ENCODE measurements at regions not wholly inside any gene's neighbourhood (a gene's known extent, or its start where the extent isn't known, plus 50 kb on each side); places are given as distances from the start of the nearest gene placed in this dataset.

- no peak overlapping the region for H2AFZ ChIP-seq (ENCODE audit: low read depth, low read length)
- intact Hi-C loops (cut with micrococcal nuclease) = no loop called here
- FAIRE-seq = no peak
- TF ChIP-seq CBX8 (IDR thresholded peaks at IDR 0.05; ENCODE audit: borderline replicate concordance, extremely low read depth, low read depth, low read length, poor library complexity, severe bottlenecking) (no peak), HSF4 (CRISPR knock-in tag; IDR thresholded peaks at IDR 0.05; ENCODE audit: borderline replicate concordance) (no peak), SPI1 (IDR thresholded peaks at IDR 0.05; ENCODE audit: borderline replicate concordance, low read depth, low read length) (no peak), BCLAF1 (IDR thresholded peaks at IDR 0.05; ENCODE audit: borderline replicate concordance in 1 of 2, control insufficient read depth in 1 of 2, low read depth in 2 of 2, low read length in 1 of 2) (no peak), MIER1 (IDR thresholded peaks at IDR 0.05; ENCODE audit: low read depth) (no peak), CEBPB (tag; IDR thresholded peaks at IDR 0.05) (no peak), KHSRP (IDR thresholded peaks at IDR 0.05) (no peak)
- TF ChIP-seq, protein P1, sequence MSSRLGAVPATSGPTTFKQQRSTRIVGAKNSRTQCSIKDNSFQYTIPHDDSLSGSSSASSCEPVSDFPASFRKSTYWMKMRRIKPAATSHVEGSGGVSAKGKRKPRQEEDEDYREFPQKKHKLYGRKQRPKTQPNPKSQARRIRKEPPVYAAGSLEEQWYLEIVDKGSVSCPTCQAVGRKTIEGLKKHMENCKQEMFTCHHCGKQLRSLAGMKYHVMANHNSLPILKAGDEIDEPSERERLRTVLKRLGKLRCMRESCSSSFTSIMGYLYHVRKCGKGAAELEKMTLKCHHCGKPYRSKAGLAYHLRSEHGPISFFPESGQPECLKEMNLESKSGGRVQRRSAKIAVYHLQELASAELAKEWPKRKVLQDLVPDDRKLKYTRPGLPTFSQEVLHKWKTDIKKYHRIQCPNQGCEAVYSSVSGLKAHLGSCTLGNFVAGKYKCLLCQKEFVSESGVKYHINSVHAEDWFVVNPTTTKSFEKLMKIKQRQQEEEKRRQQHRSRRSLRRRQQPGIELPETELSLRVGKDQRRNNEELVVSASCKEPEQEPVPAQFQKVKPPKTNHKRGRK (tag; IDR thresholded peaks at IDR 0.05) = no peak
- TF ChIP-seq, protein P2, sequence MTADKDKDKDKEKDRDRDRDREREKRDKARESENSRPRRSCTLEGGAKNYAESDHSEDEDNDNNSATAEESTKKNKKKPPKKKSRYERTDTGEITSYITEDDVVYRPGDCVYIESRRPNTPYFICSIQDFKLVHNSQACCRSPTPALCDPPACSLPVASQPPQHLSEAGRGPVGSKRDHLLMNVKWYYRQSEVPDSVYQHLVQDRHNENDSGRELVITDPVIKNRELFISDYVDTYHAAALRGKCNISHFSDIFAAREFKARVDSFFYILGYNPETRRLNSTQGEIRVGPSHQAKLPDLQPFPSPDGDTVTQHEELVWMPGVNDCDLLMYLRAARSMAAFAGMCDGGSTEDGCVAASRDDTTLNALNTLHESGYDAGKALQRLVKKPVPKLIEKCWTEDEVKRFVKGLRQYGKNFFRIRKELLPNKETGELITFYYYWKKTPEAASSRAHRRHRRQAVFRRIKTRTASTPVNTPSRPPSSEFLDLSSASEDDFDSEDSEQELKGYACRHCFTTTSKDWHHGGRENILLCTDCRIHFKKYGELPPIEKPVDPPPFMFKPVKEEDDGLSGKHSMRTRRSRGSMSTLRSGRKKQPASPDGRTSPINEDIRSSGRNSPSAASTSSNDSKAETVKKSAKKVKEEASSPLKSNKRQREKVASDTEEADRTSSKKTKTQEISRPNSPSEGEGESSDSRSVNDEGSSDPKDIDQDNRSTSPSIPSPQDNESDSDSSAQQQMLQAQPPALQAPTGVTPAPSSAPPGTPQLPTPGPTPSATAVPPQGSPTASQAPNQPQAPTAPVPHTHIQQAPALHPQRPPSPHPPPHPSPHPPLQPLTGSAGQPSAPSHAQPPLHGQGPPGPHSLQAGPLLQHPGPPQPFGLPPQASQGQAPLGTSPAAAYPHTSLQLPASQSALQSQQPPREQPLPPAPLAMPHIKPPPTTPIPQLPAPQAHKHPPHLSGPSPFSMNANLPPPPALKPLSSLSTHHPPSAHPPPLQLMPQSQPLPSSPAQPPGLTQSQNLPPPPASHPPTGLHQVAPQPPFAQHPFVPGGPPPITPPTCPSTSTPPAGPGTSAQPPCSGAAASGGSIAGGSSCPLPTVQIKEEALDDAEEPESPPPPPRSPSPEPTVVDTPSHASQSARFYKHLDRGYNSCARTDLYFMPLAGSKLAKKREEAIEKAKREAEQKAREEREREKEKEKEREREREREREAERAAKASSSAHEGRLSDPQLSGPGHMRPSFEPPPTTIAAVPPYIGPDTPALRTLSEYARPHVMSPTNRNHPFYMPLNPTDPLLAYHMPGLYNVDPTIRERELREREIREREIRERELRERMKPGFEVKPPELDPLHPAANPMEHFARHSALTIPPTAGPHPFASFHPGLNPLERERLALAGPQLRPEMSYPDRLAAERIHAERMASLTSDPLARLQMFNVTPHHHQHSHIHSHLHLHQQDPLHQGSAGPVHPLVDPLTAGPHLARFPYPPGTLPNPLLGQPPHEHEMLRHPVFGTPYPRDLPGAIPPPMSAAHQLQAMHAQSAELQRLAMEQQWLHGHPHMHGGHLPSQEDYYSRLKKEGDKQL (CRISPR knock-in tag; IDR thresholded peaks at IDR 0.05; ENCODE audit: borderline replicate concordance) = no peak
- TF ChIP-seq, protein P3, sequence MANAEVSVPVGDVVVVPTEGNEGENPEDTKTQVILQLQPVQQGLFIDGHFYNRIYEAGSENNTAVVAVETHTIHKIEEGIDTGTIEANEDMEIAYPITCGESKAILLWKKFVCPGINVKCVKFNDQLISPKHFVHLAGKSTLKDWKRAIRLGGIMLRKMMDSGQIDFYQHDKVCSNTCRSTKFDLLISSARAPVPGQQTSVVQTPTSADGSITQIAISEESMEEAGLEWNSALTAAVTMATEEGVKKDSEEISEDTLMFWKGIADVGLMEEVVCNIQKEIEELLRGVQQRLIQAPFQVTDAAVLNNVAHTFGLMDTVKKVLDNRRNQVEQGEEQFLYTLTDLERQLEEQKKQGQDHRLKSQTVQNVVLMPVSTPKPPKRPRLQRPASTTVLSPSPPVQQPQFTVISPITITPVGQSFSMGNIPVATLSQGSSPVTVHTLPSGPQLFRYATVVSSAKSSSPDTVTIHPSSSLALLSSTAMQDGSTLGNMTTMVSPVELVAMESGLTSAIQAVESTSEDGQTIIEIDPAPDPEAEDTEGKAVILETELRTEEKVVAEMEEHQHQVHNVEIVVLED (CRISPR knock-in tag; IDR thresholded peaks at IDR 0.05) = no peak
Measured at GRCh38 chr13:74870865-74871264, 611.1 kb downstream of the TBC1D4 start.

More at GRCh38 chr13:74870865-74871264, 611.1 kb downstream of the TBC1D4 start:
- CTCF ChIA-PET (ENCODE audit: low intra/inter-chr PET ratio) = no interaction called here
- Histone ChIP-seq H3K4me3 (no peak overlapping the region), H3K9ac (ENCODE audit: insufficient read depth in 1 of 2, low read depth in 2 of 2, low read length in 2 of 2) (no peak overlapping the region), H4K20me1 (replicated peaks; ENCODE audit: control insufficient read depth, insufficient read depth, low read length) (no peaks in the 10 kb centered on the region), H3K4me2 (ENCODE audit: insufficient read depth, low read length) (no peak overlapping the region), H3K27me3 (ENCODE audit: control insufficient read depth in 2 of 2, insufficient read depth in 2 of 2, low read length in 2 of 2) (no peaks in the 10 kb centered on the region), H3K9me3 (replicated peaks; ENCODE audit: control insufficient read depth, insufficient read depth, low read depth, low read length) (no peaks in the 10 kb centered on the region; the same call in 1 of the 2 replicates), H3K4me1 (replicated peaks in 1 of 2; ENCODE audit: control insufficient read depth in 2 of 2, insufficient read depth in 2 of 2, low read length in 2 of 2) (no peaks in the 10 kb centered on the region; a peak in 1 of 5 replicates), H3K36me3 (ENCODE audit: control insufficient read depth, insufficient read depth, low read length) (no peaks in the 10 kb centered on the region), H3K27ac (ENCODE audit: extremely low read depth, low read depth, low read length) (no peak overlapping the region), H3K9me1 (ENCODE audit: control insufficient read depth, insufficient read depth, low read length) (no peaks in the 10 kb centered on the region), H3K79me2 (ENCODE audit: control insufficient read depth, insufficient read depth, low read length) (no peaks in the 10 kb centered on the region)
- in situ Hi-C loops (cut with MboI) = no loop called here
- no TSS peak for BruUV-seq (replicated peaks)
- 78% methylated on average over 2 of the region's 2 CpGs for WGBS (ENCODE audit: insufficient coverage, low coverage, missing lambda C conversion rate)
- ATAC-seq (no peak), DNase-seq (ENCODE audit: extremely low read depth in 1 of 4, low spot score in 3 of 4) (no peak)
- POLR2A ChIA-PET = no interaction called here

All from K562 (cell line).